HG03378 (cell line): ENCODE measurements at regions not wholly inside any gene's neighbourhood (a gene's known extent, or its start where the extent isn't known, plus 50 kb on each side); places are given as distances from the start of the nearest gene placed in this dataset.
"Not testable (repeated sequence)": the region's sequence is repeated elsewhere in the genome, so short reads cannot be mapped to it uniquely, and the experiment has no call there.

Source experiments
- ATAC-seq: cut with Tn5 transposase; IDR thresholded peaks from one replicate; pipeline ENCODE4 v1.9.1; 2021; ENCODE audit warnings: mild to moderate bottlenecking, moderate library complexity; ENCODE audit not compliant: unreplicated experiment

- ATAC-seq: no peak
Observed at GRCh38 chr2:35606394-35606793, 749.2 kb upstream of the CRIM1 start.

- no peak for ATAC-seq
Observed at GRCh38 chr2:35598310-35598709, 757.3 kb upstream of the CRIM1 start.

GRCh38 chr2:35591886-35592285, 763.7 kb upstream of the CRIM1 start:
- no peak for ATAC-seq

- ATAC-seq: no peak
Observed at GRCh38 chr2:35585972-35586371, 769.6 kb upstream of the CRIM1 start.

GRCh38 chr2:35582637-35583036, 772.9 kb upstream of the CRIM1 start:
- no peak for ATAC-seq

GRCh38 chr2:35580956-35581355, 774.6 kb upstream of the CRIM1 start:
- no peak for ATAC-seq

- ATAC-seq: not testable (repeated sequence)
Observed at GRCh38 chr2:35568574-35568973, 787.0 kb upstream of the CRIM1 start.

- ATAC-seq: no peak
Observed at GRCh38 chr2:35562488-35562887, 793.1 kb upstream of the CRIM1 start.

GRCh38 chr2:35548171-35548570, 807.4 kb upstream of the CRIM1 start:
- no peak for ATAC-seq

- ATAC-seq: no peak
Observed at GRCh38 chr2:35545301-35545700, 810.3 kb upstream of the CRIM1 start.

- no peak for ATAC-seq
Observed at GRCh38 chr2:35538796-35539195, 816.8 kb upstream of the CRIM1 start.

- ATAC-seq: no peak
Observed at GRCh38 chr2:35530615-35531135, 824.9 kb upstream of the CRIM1 start.

- no peak for ATAC-seq
Observed at GRCh38 chr2:35526741-35527140, 828.8 kb upstream of the CRIM1 start.

GRCh38 chr2:35522450-35522849, 833.1 kb upstream of the CRIM1 start:
- no peak for ATAC-seq

- ATAC-seq: no peak
Observed at GRCh38 chr2:35510636-35511035, 844.9 kb upstream of the CRIM1 start.

GRCh38 chr2:35508601-35509000, 847.0 kb upstream of the CRIM1 start:
- no peak for ATAC-seq

GRCh38 chr2:35504419-35504818, 851.2 kb upstream of the CRIM1 start:
- no peak for ATAC-seq

GRCh38 chr2:35503738-35504199, 851.8 kb upstream of the CRIM1 start:
- no peak for ATAC-seq

- no peak for ATAC-seq
Observed at GRCh38 chr2:35503311-35503710, 852.3 kb upstream of the CRIM1 start.

- no peak for ATAC-seq
Observed at GRCh38 chr2:35501076-35501475, 854.5 kb upstream of the CRIM1 start.

- no peak for ATAC-seq
Observed at GRCh38 chr2:35496022-35496421, 859.6 kb upstream of the CRIM1 start.

- ATAC-seq: no peak
Observed at GRCh38 chr2:35495182-35495581, 860.4 kb upstream of the CRIM1 start.

GRCh38 chr2:35478121-35478520, 877.5 kb upstream of the CRIM1 start:
- not testable (repeated sequence) for ATAC-seq
